Testis (tissue), 2 donors: ENCODE measurements at regions not wholly inside any gene's neighbourhood (a gene's known extent, or its start where the extent isn't known, plus 50 kb on each side); places are given as distances from the start of the nearest gene placed in this dataset.
"Not testable (repeated sequence)": the region's sequence is repeated elsewhere in the genome, so short reads cannot be mapped to it uniquely, and the experiment has no call there.

ENCODE experiments used
- POLR2A ChIP-seq: fragments of 450-650 bp; IDR thresholded peaks from one replicate; pipeline ENCODE4 v1.6.1; 2017; ENCODE audit warnings: antibody characterized with exemption, mild to moderate bottlenecking, moderate library complexity
- TF ChIP-seq, protein P1 (sequence below), 3 experiments: fragments of 450-650 bp in 2 of 3; fragments of 200-600 bp in 1 of 3; sonication (generic) in 1 of 3; IDR thresholded peaks; one replicate each; pipeline ENCODE4 v1.5.1; 2016 to 2019; ENCODE audit warnings: antibody characterized with exemption in 3 of 3, mild to moderate bottlenecking in 2 of 3, moderate library complexity in 1 of 3

GRCh38 chrX:1709277-1709676 is 94.4 kb downstream of the ASMT start:
- TF ChIP-seq, protein P1, sequence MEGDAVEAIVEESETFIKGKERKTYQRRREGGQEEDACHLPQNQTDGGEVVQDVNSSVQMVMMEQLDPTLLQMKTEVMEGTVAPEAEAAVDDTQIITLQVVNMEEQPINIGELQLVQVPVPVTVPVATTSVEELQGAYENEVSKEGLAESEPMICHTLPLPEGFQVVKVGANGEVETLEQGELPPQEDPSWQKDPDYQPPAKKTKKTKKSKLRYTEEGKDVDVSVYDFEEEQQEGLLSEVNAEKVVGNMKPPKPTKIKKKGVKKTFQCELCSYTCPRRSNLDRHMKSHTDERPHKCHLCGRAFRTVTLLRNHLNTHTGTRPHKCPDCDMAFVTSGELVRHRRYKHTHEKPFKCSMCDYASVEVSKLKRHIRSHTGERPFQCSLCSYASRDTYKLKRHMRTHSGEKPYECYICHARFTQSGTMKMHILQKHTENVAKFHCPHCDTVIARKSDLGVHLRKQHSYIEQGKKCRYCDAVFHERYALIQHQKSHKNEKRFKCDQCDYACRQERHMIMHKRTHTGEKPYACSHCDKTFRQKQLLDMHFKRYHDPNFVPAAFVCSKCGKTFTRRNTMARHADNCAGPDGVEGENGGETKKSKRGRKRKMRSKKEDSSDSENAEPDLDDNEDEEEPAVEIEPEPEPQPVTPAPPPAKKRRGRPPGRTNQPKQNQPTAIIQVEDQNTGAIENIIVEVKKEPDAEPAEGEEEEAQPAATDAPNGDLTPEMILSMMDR (IDR thresholded peaks at IDR 0.05), result not testable (repeated sequence)
- not testable (repeated sequence) for TF ChIP-seq POLR2A
